IPS DF 4.7 (cell line): ENCODE measurements at regions not wholly inside any gene's neighbourhood (a gene's known extent, or its start where the extent isn't known, plus 50 kb on each side); places are given as distances from the start of the nearest gene placed in this dataset.
"Not testable (repeated sequence)": the region's sequence is repeated elsewhere in the genome, so short reads cannot be mapped to it uniquely, and the experiment has no call there.

Source experiments
- DNase-seq: peaks from one replicate; pipeline ENCODE4 v3.0.0-alpha.2; 2013; ENCODE audit warnings: low spot score; ENCODE audit errors: extremely low read depth

- not testable (repeated sequence) for DNase-seq
Observed at GRCh38 chr10:46740368-46740767, 161.4 kb downstream of the SYT15 start.

GRCh38 chr10:46749003-46749402 lies 162.2 kb upstream of the PTPN20 start:
- DNase-seq = not testable (repeated sequence)

DNA sequence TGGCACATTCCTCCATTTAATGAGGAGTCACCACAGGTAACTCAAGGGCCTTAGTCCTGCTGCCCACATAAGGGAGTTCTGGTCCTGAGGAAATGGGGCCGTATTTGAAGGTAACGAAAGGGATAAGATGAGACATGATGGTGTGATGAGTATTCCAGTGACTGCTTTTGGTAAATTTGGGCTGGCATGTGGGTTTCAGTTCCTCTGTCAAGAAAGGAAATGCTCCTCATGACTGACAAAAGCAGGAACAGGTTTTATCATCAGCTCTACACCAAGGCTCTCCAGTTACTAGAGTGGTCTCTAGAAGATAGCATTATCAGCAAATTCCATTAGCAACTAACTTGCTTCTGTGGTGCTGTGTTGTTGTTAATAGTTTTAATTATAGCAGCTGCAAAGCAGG lies 161.8 kb upstream of the PTPN20 start:
- DNase-seq = not testable (repeated sequence)

DNA sequence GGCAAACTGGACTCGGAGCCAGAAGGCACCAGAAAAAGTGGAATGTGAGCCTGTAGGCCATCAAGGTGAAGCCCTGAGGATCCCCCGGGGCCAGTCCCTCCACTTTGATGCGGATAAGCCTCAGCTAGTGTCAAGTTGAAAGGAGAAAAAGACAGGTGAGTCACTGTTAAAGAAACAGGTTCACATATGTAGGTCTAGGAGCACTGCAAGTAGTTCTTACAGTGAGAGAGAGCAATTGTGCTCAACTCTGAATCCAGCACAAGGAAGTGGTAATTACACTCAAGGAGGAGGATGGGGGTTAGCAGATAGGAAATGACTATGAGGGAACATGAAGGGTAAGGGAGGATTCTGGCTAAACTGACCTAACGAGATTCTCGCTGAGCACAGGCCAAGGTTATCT lies 157.5 kb upstream of the PTPN20 start:
- DNase-seq = not testable (repeated sequence)

DNA sequence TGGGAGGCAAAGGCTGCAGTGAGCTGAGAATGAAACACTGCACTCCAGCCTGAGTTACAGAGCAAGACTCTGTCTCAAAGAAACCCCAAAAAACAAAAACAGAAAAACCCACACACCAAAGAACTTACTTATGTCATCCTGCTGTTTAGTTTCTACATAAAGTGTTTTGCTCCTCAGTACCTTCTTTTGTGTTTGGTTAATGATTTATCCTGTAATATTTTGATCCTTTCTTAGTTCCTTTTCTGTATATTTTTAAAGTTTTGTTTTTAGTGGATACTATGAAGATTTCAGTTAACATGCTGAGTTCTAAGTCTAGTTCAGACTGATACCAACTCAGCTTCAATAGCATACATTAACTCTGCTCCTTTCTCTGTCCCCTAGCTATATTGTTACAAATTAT lies 149.8 kb upstream of the PTPN20 start:
- not testable (repeated sequence) for DNase-seq

DNA sequence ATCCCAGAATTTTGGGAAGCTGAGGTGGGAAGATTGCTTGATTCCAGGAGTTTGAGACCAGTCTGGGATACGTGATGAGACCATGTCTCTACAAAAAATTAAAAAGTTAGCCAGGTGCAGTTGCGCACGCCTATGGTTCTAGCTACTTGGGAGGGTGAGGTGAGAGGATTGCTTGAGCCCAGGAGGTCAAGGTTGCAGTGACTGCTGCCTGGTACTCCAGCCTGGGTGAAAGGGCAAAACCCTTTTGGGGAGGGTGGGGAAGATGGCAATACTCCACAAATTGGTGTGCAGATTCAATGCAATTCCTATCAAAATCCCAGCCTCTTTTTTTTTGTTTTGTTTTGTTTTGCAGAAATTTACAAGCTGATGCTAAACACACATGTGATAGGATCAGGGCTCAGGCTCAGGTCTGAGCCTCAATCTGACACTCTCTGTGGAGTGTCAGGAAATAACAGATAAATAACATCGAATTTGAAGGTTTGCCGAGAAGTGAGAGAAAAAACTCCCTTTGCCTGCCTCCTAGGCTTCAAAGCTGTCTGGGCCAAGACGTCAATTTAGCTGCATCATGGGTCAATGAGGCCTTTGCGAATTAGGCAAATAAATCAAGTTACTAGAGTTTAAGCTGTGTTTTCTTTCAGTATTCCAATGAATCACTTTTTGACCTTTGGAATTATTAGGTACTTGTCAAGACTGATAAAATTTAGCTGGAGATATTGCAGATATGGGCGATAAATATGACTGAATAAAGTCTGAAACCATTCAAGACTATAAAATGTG lies 142.5 kb upstream of the PTPN20 start:
- DNase-seq = not testable (repeated sequence)

GRCh38 chr10:46773178-46773896 lies 137.9 kb upstream of the PTPN20 start:
- not testable (repeated sequence) for DNase-seq

- DNase-seq = not testable (repeated sequence)
Observed at GRCh38 chr10:46773897-46774236, 137.4 kb upstream of the PTPN20 start.

DNA sequence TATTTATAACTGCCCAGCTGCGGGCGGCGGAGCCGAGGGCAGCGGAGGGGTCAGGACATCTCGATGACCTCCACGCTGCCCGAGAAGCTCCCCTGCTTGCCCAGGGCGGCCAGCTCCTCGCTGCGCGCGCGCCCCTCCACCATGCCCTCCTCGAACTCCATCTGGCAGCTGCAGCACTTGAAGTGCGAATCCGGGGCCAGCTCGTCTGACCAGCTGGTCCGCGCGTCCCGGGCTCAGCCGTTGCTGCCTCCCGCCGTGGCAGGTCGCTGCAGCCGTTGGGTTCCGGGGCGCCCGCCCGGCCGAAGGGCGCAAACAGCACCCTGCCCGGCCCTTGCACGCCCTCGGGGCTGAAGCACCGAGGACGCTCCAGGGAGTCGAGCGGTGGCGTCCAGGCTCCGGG lies 136.9 kb upstream of the PTPN20 start:
- DNase-seq = not testable (repeated sequence)

- not testable (repeated sequence) for DNase-seq
Observed at GRCh38 chr10:46774945-46775667, 136.1 kb upstream of the PTPN20 start.

GRCh38 chr10:46775668-46776059 lies 135.6 kb upstream of the PTPN20 start:
- not testable (repeated sequence) for DNase-seq

DNA sequence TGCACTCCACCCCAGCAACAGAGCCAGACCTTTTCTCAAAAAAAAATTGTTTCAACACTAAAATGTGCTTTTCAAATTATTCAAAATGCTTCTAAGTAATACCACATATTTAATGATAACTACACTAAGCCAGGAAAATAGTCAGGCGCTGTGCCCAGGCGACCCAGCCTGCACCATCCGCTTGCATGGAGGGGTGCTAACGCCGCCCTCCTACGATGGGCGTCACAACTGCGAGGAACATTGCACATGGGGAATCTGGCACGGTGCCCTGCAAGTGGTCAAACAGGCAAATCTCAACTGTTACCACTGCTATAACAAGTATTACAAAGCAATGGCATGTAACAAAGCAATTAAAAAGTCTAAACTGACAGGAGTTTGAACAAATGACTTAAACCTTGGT lies 131.7 kb upstream of the PTPN20 start:
- DNase-seq = not testable (repeated sequence)

GRCh38 chr10:46780164-46780563 lies 131.1 kb upstream of the PTPN20 start:
- DNase-seq = not testable (repeated sequence)

DNA sequence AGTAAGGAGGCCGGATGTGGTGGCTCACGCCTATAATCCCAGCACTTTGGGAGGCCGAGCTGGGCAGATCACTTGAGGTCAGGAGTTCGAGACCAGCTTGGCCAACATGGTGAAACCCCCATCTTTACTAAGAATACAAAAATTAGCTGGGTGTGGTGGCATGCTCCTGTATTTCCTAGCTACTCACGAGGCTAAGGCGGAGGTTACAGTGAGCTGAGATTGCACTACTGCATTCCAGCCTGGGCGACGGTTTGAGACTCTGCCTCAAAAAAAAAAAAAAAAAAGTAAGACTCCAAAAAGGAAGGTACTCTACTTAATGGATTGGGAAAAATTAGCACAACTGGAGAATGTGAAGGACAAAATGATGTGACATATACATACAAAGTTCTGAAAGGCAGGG lies 130.2 kb upstream of the PTPN20 start:
- not testable (repeated sequence) for DNase-seq

GRCh38 chr10:46782001-46782874 lies 129.0 kb upstream of the PTPN20 start:
- not testable (repeated sequence) for DNase-seq

DNA sequence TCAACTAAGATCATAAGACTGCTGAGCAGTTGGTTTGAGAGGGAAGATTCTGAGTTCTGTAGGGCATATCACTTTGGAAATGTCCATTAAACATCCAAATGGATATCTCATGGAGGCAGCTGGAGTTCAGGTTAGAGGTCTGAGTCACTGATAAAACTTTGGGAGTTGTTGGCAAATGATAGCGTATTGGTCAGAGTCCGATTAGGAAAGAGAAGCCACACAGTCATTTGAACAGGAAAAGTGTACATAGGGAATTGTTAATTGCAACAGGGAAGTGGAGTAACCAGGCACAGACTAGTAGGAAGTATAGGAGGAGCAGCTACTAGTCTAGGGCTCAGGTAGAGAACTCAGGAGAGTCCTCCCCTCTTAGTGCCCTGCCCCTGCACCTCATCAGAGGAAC lies 126.6 kb upstream of the PTPN20 start:
- not testable (repeated sequence) for DNase-seq

DNA sequence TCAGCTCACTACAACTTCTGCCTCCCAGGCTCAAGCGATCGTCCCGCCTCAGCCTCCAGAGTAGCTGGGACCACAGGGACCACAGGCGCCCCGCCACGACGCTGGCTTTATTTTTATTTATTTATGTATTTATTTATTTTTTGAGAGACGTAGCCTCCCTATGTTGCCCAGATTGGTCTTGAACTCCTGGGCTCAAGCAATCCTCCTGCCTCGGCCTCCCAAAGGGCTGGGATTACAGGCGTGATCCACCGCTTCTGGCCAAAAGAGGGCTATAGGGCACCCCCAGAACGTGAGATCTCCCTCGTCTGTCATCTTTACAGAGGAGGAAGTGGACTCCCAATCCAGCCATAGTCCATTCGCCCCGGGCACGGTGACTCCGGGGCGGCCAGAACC lies 125.1 kb upstream of the PTPN20 start:
- DNase-seq = not testable (repeated sequence)

DNA sequence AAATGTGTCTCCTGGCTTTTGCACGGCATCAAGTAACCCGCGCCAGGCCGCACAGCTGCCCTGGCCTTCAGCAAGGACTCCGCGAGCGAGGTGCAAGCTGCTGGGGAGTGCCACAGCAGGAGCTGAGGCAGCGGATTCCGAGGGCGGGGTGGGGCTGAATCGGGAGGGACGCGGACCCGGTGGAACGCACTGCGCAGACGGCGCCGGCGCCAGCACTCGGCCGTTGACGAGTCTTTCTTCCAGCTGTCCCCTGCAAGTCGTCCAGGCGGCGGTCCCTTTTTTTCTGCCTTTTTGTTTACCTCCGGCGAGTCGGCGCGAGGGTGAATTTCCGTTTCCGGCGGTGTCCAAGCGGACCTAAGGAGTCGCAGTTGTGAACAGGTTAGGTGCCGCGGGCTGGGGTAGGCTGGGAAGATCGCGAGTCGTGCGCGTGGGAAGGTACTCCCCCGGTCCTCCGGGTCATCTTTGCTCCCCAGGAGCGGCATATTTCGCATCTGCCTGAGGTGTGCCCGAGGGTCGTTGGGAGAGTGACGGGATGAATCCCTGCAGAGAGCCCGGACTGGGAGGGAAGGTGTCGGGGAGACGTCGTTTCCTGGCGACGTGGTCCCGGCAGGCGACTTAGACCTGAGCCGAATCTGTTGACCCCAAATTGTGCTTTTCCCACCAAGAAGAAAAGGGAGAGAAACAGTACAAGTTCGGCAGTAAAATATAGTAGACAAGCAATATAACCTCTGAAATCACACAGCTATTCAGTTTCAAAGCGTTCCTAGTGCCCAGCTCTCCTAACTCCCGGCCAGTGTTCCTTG lies 124.5 kb upstream of the PTPN20 start:
- DNase-seq = peak; percentile 19

DNA sequence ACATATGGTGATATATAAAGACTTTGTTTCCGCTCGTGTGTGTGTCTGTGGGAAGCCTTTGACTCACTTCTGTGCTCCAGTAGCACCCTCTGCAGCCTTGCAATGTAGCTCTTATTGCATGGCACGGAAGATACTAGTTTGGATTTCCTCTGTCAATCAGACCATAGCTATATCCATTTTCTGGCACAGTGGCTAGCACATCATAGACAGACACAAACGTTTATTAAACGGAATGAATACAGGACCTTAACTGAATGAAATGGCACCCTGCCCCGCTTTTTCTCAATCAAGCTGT lies 124.0 kb upstream of the PTPN20 start:
- DNase-seq = no peak

DNA sequence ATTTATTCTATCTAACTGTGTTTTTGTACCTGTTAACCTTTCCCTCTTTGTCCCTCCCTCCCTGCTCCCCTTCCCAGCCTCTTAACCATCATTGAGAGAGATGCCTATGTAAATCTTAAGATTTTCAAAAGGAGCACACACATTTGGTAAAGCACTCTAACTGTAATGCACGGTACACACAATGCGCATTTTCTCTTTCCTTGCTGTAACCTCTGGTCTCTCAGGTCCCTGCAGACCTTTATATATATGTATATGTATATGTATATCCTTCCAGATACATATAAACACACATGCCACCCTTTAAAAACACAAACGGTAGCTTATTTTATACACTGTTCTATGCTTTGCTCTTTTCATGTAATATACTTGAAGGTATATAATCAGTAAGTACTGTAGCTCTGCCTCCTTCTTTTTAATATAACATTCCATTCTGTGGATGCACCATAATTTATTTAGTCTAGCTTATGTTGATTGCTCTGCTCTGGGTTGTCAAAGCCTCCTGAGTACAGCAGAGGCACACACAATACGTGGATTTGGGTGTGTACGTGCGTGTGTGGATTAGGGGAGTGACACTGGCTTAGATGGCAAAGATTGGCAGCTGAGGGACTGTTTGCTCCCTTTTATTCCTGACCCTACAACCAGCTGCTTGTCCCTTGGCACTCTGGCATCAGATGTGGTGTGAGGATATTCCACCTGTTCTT lies 118.4 kb upstream of the PTPN20 start:
- not testable (repeated sequence) for DNase-seq
